ENCODE measurements at regions not wholly inside any gene's neighbourhood (a gene's known extent, or its start where the extent isn't known, plus 50 kb on each side); places are given as distances from the start of the nearest gene placed in this dataset.

GRCh38 chr3:187983484-187984124 is 170.4 kb upstream of the LPP start:
- Histone ChIP-seq H3K9me3 (ENCODE audit: control insufficient read depth, low read depth, low read length) (no peaks in the 10 kb centered on the region), H3K27me3 (ENCODE audit: control insufficient read depth, insufficient read depth, low read length) (no peaks in the 10 kb centered on the region), H3K27ac (ENCODE audit: low read length) (no peak overlapping the region), H3K4me3 (ENCODE audit: low read length) (no peak overlapping the region), H3K36me3 (ENCODE audit: control insufficient read depth, insufficient read depth, low read length) (no peaks in the 10 kb centered on the region), H3K4me1 (ENCODE audit: control insufficient read depth, insufficient read depth, low read length) (no peaks in the 10 kb centered on the region)
- WGBS (ENCODE audit: insufficient coverage, low lambda C conversion rate), result no CpG with 5 or more reads among the region's 6 CpGs
- no peak for DNase-seq

GRCh38 chr3:187985647-187986046 is 168.3 kb upstream of the LPP start:
- no peaks in the 10 kb centered on the region for H3K9me3 ChIP-seq (ENCODE audit: control insufficient read depth, low read depth, low read length)
- H3K27me3 ChIP-seq (ENCODE audit: control insufficient read depth, insufficient read depth, low read length), result no peaks in the 10 kb centered on the region
- no peak overlapping the region for H3K4me3 ChIP-seq (ENCODE audit: low read length)
- H3K36me3 ChIP-seq (ENCODE audit: control insufficient read depth, insufficient read depth, low read length), result no peaks in the 10 kb centered on the region
- H3K4me1 ChIP-seq (ENCODE audit: control insufficient read depth, insufficient read depth, low read length), result peaks cover 3% of the 10 kb centered on the region
- 86% methylated on average over 2 of the region's 2 CpGs for WGBS (ENCODE audit: insufficient coverage, low lambda C conversion rate)
- no peak for DNase-seq
- H3K27ac ChIP-seq (ENCODE audit: low read length), result no peak overlapping the region

GRCh38 chr3:187986514-187986934 is 167.4 kb upstream of the LPP start:
- peaks cover 3% of the 10 kb centered on the region for H3K4me1 ChIP-seq (ENCODE audit: control insufficient read depth, insufficient read depth, low read length)
- WGBS (ENCODE audit: insufficient coverage, low lambda C conversion rate), result no CpG with 5 or more reads among the region's 5 CpGs
- no peaks in the 10 kb centered on the region for H3K9me3 ChIP-seq (ENCODE audit: control insufficient read depth, low read depth, low read length)
- no peak overlapping the region for H3K4me3 ChIP-seq (ENCODE audit: low read length)
- no peaks in the 10 kb centered on the region for H3K36me3 ChIP-seq (ENCODE audit: control insufficient read depth, insufficient read depth, low read length)
- H3K27ac ChIP-seq (ENCODE audit: low read length), result no peak overlapping the region
- no peaks in the 10 kb centered on the region for H3K27me3 ChIP-seq (ENCODE audit: control insufficient read depth, insufficient read depth, low read length)
- no peak for DNase-seq

- H3K27ac ChIP-seq (ENCODE audit: low read length), result no peak overlapping the region
- 100% methylated on average over 1 of the region's 3 CpGs for WGBS (ENCODE audit: insufficient coverage, low lambda C conversion rate)
- no peak for DNase-seq
- peaks cover 3% of the 10 kb centered on the region for H3K4me1 ChIP-seq (ENCODE audit: control insufficient read depth, insufficient read depth, low read length)
- no peaks in the 10 kb centered on the region for H3K9me3 ChIP-seq (ENCODE audit: control insufficient read depth, low read depth, low read length)
- H3K27me3 ChIP-seq (ENCODE audit: control insufficient read depth, insufficient read depth, low read length), result no peaks in the 10 kb centered on the region
- no peak overlapping the region for H3K4me3 ChIP-seq (ENCODE audit: low read length)
- no peaks in the 10 kb centered on the region for H3K36me3 ChIP-seq (ENCODE audit: control insufficient read depth, insufficient read depth, low read length)
These were observed 166.8 kb upstream of the LPP start for GRCh38 chr3:187987187-187987586.

- Histone ChIP-seq H3K27ac (ENCODE audit: low read length) (no peak overlapping the region), H3K36me3 (ENCODE audit: control insufficient read depth, insufficient read depth, low read length) (no peaks in the 10 kb centered on the region), H3K27me3 (ENCODE audit: control insufficient read depth, insufficient read depth, low read length) (no peaks in the 10 kb centered on the region), H3K4me3 (ENCODE audit: low read length) (no peak overlapping the region), H3K4me1 (ENCODE audit: control insufficient read depth, insufficient read depth, low read length) (peaks cover 3% of the 10 kb centered on the region), H3K9me3 (ENCODE audit: control insufficient read depth, low read depth, low read length) (no peaks in the 10 kb centered on the region)
- no peak for DNase-seq
- no CpG with 5 or more reads among the region's 4 CpGs for WGBS (ENCODE audit: insufficient coverage, low lambda C conversion rate)
These were observed 166.0 kb upstream of the LPP start for GRCh38 chr3:187987924-187988323.

- WGBS (ENCODE audit: insufficient coverage, low lambda C conversion rate), result no CpG with 5 or more reads among the region's 10 CpGs
- DNase-seq, result peak in 1 of 2 donors; percentile 37
These were observed 164.3 kb upstream of the LPP start for GRCh38 chr3:187989575-187990153.

GRCh38 chr3:187992609-187993008 is 161.3 kb upstream of the LPP start:
- no peak for DNase-seq
- H3K36me3 ChIP-seq (ENCODE audit: control insufficient read depth, insufficient read depth, low read length), result no peaks in the 10 kb centered on the region

More at GRCh38 chr3:187989575-187990153, 164.3 kb upstream of the LPP start:
- H3K27me3 ChIP-seq (ENCODE audit: control insufficient read depth, insufficient read depth, low read length), result no peaks in the 10 kb centered on the region
- no peak overlapping the region for H3K27ac ChIP-seq (ENCODE audit: low read length)
- no peaks in the 10 kb centered on the region for H3K36me3 ChIP-seq (ENCODE audit: control insufficient read depth, insufficient read depth, low read length)
- no peak overlapping the region for H3K4me3 ChIP-seq (ENCODE audit: low read length)
- no peaks in the 10 kb centered on the region for H3K9me3 ChIP-seq (ENCODE audit: control insufficient read depth, low read depth, low read length)
- peaks cover 3% of the 10 kb centered on the region for H3K4me1 ChIP-seq (ENCODE audit: control insufficient read depth, insufficient read depth, low read length)

GRCh38 chr3:187994221-187995042 is 159.5 kb upstream of the LPP start:
- H3K4me1 ChIP-seq (ENCODE audit: control insufficient read depth, insufficient read depth, low read length), result peaks cover 20% of the 10 kb centered on the region
- no peak for DNase-seq
- H3K36me3 ChIP-seq (ENCODE audit: control insufficient read depth, insufficient read depth, low read length), result no peaks in the 10 kb centered on the region
- no peak overlapping the region for H3K27ac ChIP-seq (ENCODE audit: low read length)
- no peaks in the 10 kb centered on the region for H3K9me3 ChIP-seq (ENCODE audit: control insufficient read depth, low read depth, low read length)
- H3K4me3 ChIP-seq (ENCODE audit: low read length), result no peak overlapping the region
- WGBS (ENCODE audit: insufficient coverage, low lambda C conversion rate), result no CpG with 5 or more reads among the region's 4 CpGs
- no peaks in the 10 kb centered on the region for H3K27me3 ChIP-seq (ENCODE audit: control insufficient read depth, insufficient read depth, low read length)

More at GRCh38 chr3:187992609-187993008, 161.3 kb upstream of the LPP start:
- Histone ChIP-seq H3K27me3 (ENCODE audit: control insufficient read depth, insufficient read depth, low read length) (no peaks in the 10 kb centered on the region), H3K27ac (ENCODE audit: low read length) (no peak overlapping the region), H3K4me1 (ENCODE audit: control insufficient read depth, insufficient read depth, low read length) (peaks cover 7% of the 10 kb centered on the region), H3K9me3 (ENCODE audit: control insufficient read depth, low read depth, low read length) (no peaks in the 10 kb centered on the region), H3K4me3 (ENCODE audit: low read length) (no peak overlapping the region)

GRCh38 chr3:187995043-187995400 is 158.9 kb upstream of the LPP start:
- Histone ChIP-seq H3K36me3 (ENCODE audit: control insufficient read depth, insufficient read depth, low read length) (no peaks in the 10 kb centered on the region), H3K27me3 (ENCODE audit: control insufficient read depth, insufficient read depth, low read length) (no peaks in the 10 kb centered on the region), H3K27ac (ENCODE audit: low read length) (no peak overlapping the region), H3K9me3 (ENCODE audit: control insufficient read depth, low read depth, low read length) (no peaks in the 10 kb centered on the region), H3K4me1 (ENCODE audit: control insufficient read depth, insufficient read depth, low read length) (peaks cover 22% of the 10 kb centered on the region), H3K4me3 (ENCODE audit: low read length) (no peak overlapping the region)
- DNase-seq, result no peak

GRCh38 chr3:187995667-187996066 is 158.3 kb upstream of the LPP start:
- no peaks in the 10 kb centered on the region for H3K36me3 ChIP-seq (ENCODE audit: control insufficient read depth, insufficient read depth, low read length)
- no peak overlapping the region for H3K27ac ChIP-seq (ENCODE audit: low read length)
- H3K4me3 ChIP-seq (ENCODE audit: low read length), result no peak overlapping the region
- DNase-seq, result no peak
- no peaks in the 10 kb centered on the region for H3K27me3 ChIP-seq (ENCODE audit: control insufficient read depth, insufficient read depth, low read length)
- H3K4me1 ChIP-seq (ENCODE audit: control insufficient read depth, insufficient read depth, low read length), result peaks cover 28% of the 10 kb centered on the region
- no peaks in the 10 kb centered on the region for H3K9me3 ChIP-seq (ENCODE audit: control insufficient read depth, low read depth, low read length)

All from large intestine (tissue), 3 donors.